NCI-H69 (cell line): ENCODE measurements at regions not wholly inside any gene's neighbourhood (a gene's known extent, or its start where the extent isn't known, plus 50 kb on each side); places are given as distances from the start of the nearest gene placed in this dataset.

Experiments used
- DNase-seq: peaks from one replicate; lab custom pipeline; 2025; lab: John Stamatoyannopoulos, UW

DNA sequence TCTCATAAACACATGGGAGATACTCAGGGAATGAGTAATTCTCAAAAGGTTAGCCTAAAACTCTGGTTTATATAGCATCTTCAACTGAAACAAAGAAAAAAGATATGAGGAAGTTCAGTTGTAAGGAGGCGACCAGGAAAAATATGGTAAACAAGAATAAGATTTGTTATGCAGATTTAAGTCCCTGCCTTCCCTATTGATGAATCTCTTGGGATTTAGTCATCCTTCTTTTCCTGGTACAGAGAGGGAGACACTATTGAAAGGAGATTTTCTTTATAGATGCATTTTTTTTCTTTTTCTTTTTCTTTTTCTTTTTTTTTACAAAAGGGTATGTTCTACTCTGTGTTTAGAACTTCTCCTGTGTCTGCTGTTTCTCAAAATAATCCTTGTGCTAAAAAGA lies 557.5 kb downstream of the DNAJB9 start:
- DNase-seq, result no peak

DNA sequence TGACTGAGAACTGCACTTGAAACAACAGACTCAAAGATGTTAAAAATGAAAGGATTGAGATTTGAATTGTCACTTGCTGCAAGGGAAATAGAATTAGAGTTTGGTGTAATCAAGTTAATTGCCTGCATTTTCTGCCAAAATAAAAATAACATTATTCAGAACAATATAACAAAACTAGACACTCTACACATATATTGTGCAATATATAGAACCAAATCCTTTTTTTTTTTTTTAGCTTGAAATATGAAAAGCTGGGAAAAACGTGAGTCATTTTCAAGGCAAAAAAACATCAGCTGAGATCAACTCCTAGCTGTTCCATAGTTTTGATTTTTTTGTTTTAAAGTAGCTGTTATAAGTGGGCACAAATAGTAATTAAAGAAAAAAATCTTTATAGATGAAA lies 561.5 kb downstream of the DNAJB9 start:
- DNase-seq, result no peak

- DNase-seq, result no peak
These were observed 567.2 kb downstream of the DNAJB9 start for GRCh38 chr7:109136893-109137292.

- DNase-seq, result no peak
These were observed 585.1 kb downstream of the DNAJB9 start for GRCh38 chr7:109154748-109155147.

DNA sequence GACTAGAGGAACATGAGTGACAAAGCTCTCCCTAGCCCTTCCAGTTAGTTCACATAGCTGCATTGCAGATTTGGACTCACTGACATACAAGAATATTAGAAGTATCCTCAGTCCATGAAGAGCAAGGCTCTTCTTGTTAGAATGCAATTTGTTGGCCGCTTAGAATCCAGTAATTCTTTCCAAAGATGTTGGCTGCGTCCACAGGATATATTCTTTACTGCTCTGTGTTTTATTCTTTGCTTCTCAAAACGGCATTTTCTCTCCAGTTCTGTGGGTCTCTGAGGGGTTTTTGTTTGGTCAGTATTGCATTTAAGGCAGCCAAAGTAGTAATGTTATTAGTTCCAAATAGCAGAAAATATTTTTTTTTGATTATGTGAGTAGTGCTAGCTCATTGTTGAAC lies 588.6 kb downstream of the DNAJB9 start:
- DNase-seq, result no peak

DNA sequence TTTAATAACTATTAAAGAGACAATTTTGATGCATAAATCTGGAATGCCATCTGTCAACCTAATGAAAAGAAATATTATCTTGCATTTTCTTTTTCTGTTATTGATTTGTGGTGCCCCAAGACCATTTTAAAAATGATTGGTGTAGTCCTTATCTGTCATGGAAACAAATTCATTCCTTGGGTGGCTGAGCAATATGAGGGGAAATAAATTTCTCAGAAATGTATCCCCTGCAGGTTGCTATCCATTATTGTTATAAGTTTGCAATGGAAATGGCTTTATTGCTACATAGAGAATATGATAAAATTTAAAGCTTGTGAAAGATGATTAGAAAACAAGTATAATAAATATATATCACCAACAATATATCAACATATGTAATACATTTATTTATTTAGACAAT lies 607.0 kb downstream of the DNAJB9 start:
- DNase-seq, result no peak

GRCh38 chr7:109178342-109178741 lies 608.7 kb downstream of the DNAJB9 start:
- DNase-seq, result no peak

GRCh38 chr7:109179601-109180000 lies 609.9 kb downstream of the DNAJB9 start:
- DNase-seq, result no peak

DNA sequence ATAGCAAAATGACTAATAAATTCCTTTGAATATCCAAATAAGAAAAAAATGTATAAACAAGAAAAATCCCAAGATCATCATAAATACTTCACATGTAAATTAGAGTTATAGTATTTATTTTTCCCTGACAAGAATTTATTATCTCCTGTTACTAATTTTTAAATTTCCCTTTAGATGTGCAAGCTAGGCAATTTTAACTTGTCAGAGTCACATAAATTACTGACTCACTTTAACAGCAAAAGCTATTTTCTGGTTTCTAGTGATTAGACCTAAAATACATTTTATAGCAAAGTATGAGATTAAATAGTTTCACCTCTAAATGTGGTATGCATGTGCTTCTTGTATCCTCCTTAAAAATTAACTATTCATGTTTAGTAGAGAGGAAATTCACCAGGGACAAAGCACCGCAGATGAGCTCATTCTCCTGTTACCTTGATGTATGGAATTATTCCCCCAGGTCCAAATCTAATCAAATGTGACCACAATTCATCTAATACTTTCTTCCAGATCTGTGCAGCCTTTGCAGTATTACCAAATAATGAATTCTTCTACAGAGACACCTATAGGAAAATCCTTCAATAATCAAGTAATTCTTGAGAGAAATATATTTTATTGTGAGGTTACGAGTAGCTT lies 621.2 kb downstream of the DNAJB9 start:
- DNase-seq, result no peak

DNA sequence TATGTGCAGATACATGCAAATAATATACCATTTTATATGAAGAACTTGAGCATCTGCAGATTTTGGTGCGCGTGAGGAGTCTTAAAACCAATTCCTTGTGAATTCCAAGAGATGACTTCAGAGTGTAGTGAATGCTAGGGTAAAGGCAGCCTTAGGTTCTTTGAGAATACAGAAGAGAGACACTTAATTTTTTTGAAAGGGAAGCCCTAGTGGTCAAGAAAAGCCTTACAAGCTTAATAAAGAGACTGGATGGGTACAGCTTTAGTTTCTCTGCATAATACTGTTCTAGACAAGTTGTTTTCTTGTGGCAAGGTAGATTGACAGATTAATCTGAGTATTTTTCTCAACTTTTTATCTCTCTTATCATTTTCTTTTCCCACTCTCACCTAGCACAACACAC lies 636.5 kb downstream of the DNAJB9 start:
- DNase-seq, result no peak

DNA sequence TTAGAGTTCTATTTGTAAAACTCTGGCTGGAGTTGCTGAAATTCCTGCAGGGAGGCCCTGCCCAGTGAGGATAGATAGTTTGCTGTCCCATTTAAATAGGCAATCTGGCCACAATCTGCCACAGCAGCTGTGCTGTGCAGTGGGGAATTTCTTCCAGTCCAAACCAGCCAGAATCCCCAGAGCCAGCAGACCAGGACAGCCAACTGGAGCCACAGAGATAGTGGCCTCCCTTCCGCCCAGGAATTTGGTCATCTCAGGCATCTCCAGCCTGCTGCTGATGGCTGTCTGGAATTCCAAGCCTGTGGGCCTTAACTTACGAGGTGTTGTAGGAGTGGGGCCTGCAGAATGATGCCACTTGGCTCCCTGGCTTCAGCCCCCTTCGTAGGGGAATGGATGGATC lies 643.4 kb downstream of the DNAJB9 start:
- DNase-seq, result no peak

DNA sequence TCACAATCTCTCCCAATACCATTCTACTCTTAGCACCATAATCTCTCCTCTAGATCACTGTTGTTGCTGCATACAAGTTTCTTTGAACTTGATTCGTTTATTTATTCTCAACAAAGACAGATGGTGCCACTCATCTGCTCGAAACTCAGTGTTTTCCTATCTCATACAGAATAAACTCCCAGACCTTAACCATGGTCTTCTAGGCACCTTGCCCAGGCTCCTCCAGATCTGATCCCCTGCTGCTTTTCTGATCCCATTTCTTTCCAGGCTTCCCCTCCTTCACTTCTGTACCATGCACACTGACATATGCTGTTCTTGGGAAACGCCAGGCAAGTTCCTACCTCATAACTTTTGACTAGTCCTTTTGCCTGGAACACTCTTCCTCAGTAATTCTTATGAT lies 645.7 kb downstream of the DNAJB9 start:
- DNase-seq, result no peak

DNA sequence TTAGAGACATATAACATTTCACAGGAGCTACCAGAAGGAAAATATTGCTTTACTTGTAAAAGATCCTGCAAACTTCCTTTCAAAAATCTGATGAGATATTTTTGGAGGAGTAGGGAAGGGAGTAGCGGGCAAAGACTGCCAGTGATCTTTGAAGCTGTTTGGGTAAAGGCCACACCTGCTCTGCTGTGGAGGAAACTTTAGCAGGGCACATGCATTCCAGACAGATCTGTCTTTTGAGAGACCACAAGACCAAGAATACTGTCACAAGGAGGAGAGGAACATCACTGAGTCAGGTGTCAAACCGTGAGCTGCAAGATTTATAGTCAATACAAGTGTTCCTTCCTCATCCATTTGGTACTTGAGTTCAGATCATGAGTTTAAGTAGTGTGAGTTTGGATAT lies 654.4 kb downstream of the DNAJB9 start:
- DNase-seq, result no peak

DNA sequence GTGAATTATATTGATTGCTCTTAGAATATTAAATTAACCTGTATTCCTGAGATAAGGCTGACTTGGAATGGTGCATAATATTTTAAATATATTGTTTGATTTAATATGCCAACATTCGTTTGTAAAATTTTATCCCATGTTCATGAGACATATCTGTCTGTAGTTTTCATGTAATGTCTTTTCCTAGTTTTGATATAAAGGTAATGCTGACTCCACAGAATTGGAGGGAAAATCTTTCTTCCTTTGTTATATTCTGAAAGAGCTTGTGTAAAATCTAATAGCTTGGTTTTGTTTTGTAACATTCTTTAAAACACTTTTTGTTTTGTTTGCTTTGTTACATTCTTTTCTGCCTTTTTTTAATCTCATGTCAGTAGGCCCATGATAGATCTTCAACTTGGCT lies 657.0 kb downstream of the DNAJB9 start:
- DNase-seq, result no peak

- DNase-seq, result no peak
These were observed 665.6 kb downstream of the DNAJB9 start for GRCh38 chr7:109235316-109235715.

GRCh38 chr7:109246330-109247077 lies 676.8 kb downstream of the DNAJB9 start:
- DNase-seq, result peak; percentile 19

DNA sequence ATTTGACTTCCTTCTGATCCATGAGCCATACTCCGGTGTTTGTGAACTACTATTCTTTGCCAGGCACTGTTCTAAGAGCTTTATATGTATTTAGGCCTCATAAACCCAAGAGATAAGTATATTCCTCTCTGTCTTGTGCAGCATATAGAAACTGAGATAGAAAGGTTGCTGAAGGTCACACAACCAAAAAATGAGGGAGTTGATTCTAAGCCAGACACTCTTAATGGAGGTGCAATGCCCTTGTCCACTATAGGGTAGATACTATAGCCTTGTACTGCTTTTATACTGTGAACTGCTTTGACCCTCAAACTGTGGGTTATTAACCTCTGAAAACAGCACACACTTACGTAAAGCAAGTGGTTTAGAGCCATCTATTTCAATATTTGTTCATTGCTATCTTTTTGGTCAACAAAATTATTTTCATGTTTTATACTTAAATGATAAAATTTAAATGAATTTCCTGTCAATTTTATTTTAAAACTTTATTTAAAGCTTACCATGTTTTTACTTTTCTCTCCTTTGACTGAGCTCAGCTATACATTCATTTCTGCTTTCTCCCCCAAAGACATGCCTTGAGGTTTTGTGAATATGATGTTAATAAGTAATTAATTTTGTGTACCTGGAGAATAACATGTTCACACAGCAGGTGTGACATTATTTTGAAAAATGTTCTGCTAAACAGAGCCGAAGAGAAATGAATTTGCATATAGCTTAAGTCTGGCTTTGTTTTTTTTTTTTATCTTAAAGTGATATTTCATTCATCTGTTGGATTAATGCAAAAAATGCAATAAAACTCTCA lies 687.3 kb downstream of the DNAJB9 start:
- no peak for DNase-seq

- DNase-seq, result no peak
These were observed 689.5 kb downstream of the DNAJB9 start for GRCh38 chr7:109259151-109259550.

- DNase-seq, result no peak
These were observed 692.1 kb downstream of the DNAJB9 start for GRCh38 chr7:109261781-109262180.

GRCh38 chr7:109266610-109267009 lies 696.9 kb downstream of the DNAJB9 start:
- DNase-seq, result no peak

- no peak for DNase-seq
These were observed 706.7 kb downstream of the DNAJB9 start for GRCh38 chr7:109276348-109276747.

GRCh38 chr7:109282726-109283125 lies 713.1 kb downstream of the DNAJB9 start:
- DNase-seq, result no peak

GRCh38 chr7:109284943-109285342 lies 715.3 kb downstream of the DNAJB9 start:
- DNase-seq, result no peak
